ENCODE measurements at regions not wholly inside any gene's neighbourhood (a gene's known extent, or its start where the extent isn't known, plus 50 kb on each side); places are given as distances from the start of the nearest gene placed in this dataset.

GRCh38 chr13:51006067-51006845, 96.7 kb downstream of the RNASEH2B start:
- H3K27ac Mint-ChIP-seq (ENCODE audit: unreplicated experiment) = no peak overlapping the region
- H3K4me1 Mint-ChIP-seq (ENCODE audit: unreplicated experiment) = peaks cover 6% of the 10 kb centered on the region
- H3K4me3 Mint-ChIP-seq (ENCODE audit: unreplicated experiment) = no peak overlapping the region
- H3K9me3 Mint-ChIP-seq (ENCODE audit: unreplicated experiment) = no peaks in the 10 kb centered on the region
- no peak for TF ChIP-seq CTCF (IDR thresholded peaks at IDR 0.05)
- peaks cover 24% of the 10 kb centered on the region for H3K27me3 Mint-ChIP-seq (ENCODE audit: unreplicated experiment)
- no peaks in the 10 kb centered on the region for H3K36me3 Mint-ChIP-seq (ENCODE audit: unreplicated experiment)
- DNase-seq (ENCODE audit: extremely low spot score, unreplicated experiment) = peak; percentile 19

Data from osteocyte (in vitro differentiated cells).